Breast epithelium (tissue), 3 donors: ENCODE measurements at regions not wholly inside any gene's neighbourhood (a gene's known extent, or its start where the extent isn't known, plus 50 kb on each side); places are given as distances from the start of the nearest gene placed in this dataset.

Experiments used
- CTCF ChIP-seq, 3 donors: fragments of 450-650 bp; IDR thresholded peaks; one replicate each; pipeline ENCODE4 v1.5.1; 2016 to 2017; ENCODE audit warnings: antibody characterized with exemption in 3 of 3, mild to moderate bottlenecking in 3 of 3, moderate library complexity in 3 of 3
- POLR2A ChIP-seq: fragments of 450-650 bp; IDR thresholded peaks from one replicate; pipeline ENCODE4 v1.6.1; 2016; ENCODE audit warnings: antibody characterized with exemption, mild to moderate bottlenecking, moderate library complexity
- POLR2AphosphoS5 ChIP-seq, 3 donors: sonication (generic); formaldehyde crosslinking; IDR thresholded peaks; one replicate each; pipeline ENCODE4 v1.6.1; 2017; ENCODE audit warnings: antibody characterized with exemption in 3 of 3

GRCh38 chr2:46828491-46829230 is 86.9 kb downstream of the MCFD2 start:
- TF ChIP-seq CTCF (IDR thresholded peaks at IDR 0.05) = no peak
- no peak for TF ChIP-seq POLR2A
- no peak for TF ChIP-seq POLR2AphosphoS5 (IDR thresholded peaks at IDR 0.05)
